ENCODE measurements at regions not wholly inside any gene's neighbourhood (a gene's known extent, or its start where the extent isn't known, plus 50 kb on each side); places are given as distances from the start of the nearest gene placed in this dataset.
A peak's percentile ranks its signal among the peaks of the same experiment; 100 is the strongest.

DNA sequence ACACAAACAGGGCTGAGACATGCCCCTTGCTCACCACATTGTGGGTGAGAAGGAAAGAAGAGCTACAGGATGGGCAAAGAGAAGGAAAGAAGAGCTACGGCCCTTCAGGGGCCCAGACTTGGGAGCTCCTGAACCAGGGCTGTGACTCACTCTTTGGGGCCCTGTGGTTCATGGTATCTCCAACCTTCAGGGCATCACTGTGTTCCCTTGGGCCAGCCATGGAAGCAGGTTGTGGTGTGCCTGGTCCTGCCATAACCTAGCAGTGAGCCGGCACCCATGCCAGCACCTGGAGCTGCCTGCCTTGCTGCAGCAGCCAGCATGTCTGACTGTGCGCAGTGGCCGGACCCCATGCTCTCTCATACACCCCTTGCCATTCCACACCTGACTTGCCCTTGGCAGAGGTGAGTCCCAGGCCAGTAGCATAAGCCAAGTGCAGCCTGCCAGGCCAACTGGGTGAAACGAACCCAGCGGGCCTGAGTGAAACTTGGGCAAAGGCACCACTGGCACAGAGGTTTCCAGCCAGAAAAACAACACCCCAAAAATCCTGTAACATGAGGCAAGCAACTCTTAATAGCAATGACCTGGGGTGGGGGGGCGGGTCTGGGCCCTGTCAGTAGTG, 89.0 kb upstream of the CACUL1 start:
- no peak for DNase-seq (ENCODE audit: low spot score, unreplicated experiment)
- no peak overlapping the region for H3K27ac Mint-ChIP-seq
- no peaks in the 10 kb centered on the region for H3K9me3 Mint-ChIP-seq (ENCODE audit: low read depth)
- H3K27me3 Mint-ChIP-seq, result peaks cover 7% of the 10 kb centered on the region
- no peak overlapping the region for H3K4me3 Mint-ChIP-seq (ENCODE audit: low read depth)
- peaks cover 5% of the 10 kb centered on the region for H3K4me1 Mint-ChIP-seq (ENCODE audit: low read depth)
- no peaks in the 10 kb centered on the region for H3K36me3 Mint-ChIP-seq (ENCODE audit: insufficient read depth)
- TF ChIP-seq, protein P1, sequence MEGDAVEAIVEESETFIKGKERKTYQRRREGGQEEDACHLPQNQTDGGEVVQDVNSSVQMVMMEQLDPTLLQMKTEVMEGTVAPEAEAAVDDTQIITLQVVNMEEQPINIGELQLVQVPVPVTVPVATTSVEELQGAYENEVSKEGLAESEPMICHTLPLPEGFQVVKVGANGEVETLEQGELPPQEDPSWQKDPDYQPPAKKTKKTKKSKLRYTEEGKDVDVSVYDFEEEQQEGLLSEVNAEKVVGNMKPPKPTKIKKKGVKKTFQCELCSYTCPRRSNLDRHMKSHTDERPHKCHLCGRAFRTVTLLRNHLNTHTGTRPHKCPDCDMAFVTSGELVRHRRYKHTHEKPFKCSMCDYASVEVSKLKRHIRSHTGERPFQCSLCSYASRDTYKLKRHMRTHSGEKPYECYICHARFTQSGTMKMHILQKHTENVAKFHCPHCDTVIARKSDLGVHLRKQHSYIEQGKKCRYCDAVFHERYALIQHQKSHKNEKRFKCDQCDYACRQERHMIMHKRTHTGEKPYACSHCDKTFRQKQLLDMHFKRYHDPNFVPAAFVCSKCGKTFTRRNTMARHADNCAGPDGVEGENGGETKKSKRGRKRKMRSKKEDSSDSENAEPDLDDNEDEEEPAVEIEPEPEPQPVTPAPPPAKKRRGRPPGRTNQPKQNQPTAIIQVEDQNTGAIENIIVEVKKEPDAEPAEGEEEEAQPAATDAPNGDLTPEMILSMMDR (IDR thresholded peaks at IDR 0.05; ENCODE audit: unreplicated experiment), result no peak

DNA sequence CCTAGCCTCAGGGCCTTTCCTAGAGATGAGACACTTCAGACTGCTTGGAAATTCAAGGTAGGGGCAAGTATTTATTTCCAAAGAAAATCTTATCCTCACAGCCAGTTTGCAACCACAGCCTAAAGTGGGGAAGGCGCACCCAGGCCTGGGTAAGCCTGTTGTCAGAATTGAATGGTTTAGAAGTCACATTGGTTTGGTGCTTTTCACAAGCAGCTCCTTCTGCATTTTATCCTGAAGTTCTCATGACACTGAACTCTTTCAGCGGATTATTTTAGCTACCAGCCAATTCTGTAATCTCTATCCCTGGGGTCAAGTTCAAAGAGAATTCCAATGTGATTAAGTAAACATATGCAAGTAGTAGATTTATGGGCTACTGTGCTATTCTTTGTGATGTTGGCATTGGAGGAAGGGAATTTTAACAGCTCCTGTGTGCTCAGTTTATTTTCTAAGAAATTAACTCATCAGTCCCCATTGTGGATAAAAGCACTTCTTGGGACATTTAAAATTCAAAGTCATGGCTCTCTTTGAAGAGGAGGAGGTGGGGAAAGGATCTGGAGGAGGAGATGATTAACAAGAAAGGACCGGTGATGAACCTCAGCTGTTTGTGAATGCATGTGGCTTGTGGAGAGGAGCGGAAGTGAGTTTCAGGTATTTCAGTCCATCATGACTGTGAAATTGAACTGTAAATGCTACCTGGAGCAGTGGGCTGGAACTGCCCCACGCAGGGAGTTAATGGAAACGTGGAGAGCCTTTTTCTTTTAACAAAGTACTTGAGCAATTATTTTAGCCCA, 90.2 kb upstream of the CACUL1 start:
- peaks cover 7% of the 10 kb centered on the region for H3K27me3 Mint-ChIP-seq
- H3K4me1 Mint-ChIP-seq (ENCODE audit: low read depth), result peaks cover 5% of the 10 kb centered on the region
- no peak for DNase-seq (ENCODE audit: low spot score, unreplicated experiment)
- no peak overlapping the region for H3K4me3 Mint-ChIP-seq (ENCODE audit: low read depth)
- H3K36me3 Mint-ChIP-seq (ENCODE audit: insufficient read depth), result no peaks in the 10 kb centered on the region
- peak overlapping the region; percentile 17 for H3K27ac Mint-ChIP-seq
- H3K9me3 Mint-ChIP-seq (ENCODE audit: low read depth), result no peaks in the 10 kb centered on the region
- TF ChIP-seq, protein P1 (IDR thresholded peaks at IDR 0.05; ENCODE audit: unreplicated experiment), result no peak

DNA sequence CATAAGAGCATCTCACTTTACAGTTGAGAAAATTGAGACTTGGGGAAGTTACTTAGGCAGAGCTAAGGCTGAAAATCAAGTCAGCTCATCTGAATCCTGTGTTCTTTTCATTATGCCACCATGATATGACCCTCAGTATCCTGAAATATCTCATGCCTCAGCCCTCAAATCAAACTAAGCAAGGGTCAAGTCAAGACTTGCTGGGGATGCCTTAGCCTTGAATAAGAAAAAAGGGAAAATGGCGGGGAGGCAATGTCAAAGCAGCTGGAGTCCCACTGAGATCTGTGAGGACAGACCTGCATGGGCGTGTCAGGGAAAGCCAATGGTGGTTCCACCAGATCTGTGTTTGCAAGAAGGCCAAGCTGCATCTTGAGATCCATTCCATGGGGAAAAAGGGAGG, 91.0 kb upstream of the CACUL1 start:
- H3K36me3 Mint-ChIP-seq (ENCODE audit: insufficient read depth), result no peaks in the 10 kb centered on the region
- TF ChIP-seq, protein P1 (IDR thresholded peaks at IDR 0.05; ENCODE audit: unreplicated experiment), result no peak
- DNase-seq (ENCODE audit: low spot score, unreplicated experiment), result no peak

GRCh38 chr10:118850418-118851061, 95.8 kb upstream of the CACUL1 start:
- Mint-ChIP-seq H3K9me3 (ENCODE audit: low read depth) (no peaks in the 10 kb centered on the region), H3K4me1 (ENCODE audit: low read depth) (peaks cover 3% of the 10 kb centered on the region), H3K36me3 (ENCODE audit: insufficient read depth) (no peaks in the 10 kb centered on the region), H3K27ac (no peak overlapping the region), H3K4me3 (ENCODE audit: low read depth) (no peak overlapping the region), H3K27me3 (peaks cover 3% of the 10 kb centered on the region)
- TF ChIP-seq, protein P1 (IDR thresholded peaks at IDR 0.05; ENCODE audit: unreplicated experiment), result peak; percentile 63
- peak; percentile 42 for DNase-seq (ENCODE audit: low spot score, unreplicated experiment)

More for the DNA sequence above, 91.0 kb upstream of the CACUL1 start:
- no peak overlapping the region for H3K4me3 Mint-ChIP-seq (ENCODE audit: low read depth)
- H3K27me3 Mint-ChIP-seq, result peaks cover 7% of the 10 kb centered on the region
- no peaks in the 10 kb centered on the region for H3K9me3 Mint-ChIP-seq (ENCODE audit: low read depth)
- no peak overlapping the region for H3K27ac Mint-ChIP-seq
- peaks cover 5% of the 10 kb centered on the region for H3K4me1 Mint-ChIP-seq (ENCODE audit: low read depth)

Data from progenitor cell of endocrine pancreas (in vitro differentiated cells).